GM23338 (cell line): ENCODE measurements at regions not wholly inside any gene's neighbourhood (a gene's known extent, or its start where the extent isn't known, plus 50 kb on each side); places are given as distances from the start of the nearest gene placed in this dataset.

Experiments
- ATAC-seq: fragments of 200-7000 bp; cut with Tn5 transposase; 3 replicates; pipeline ENCODE4 v1.9.1; 2020
- DNase-seq: peaks from one replicate; pipeline ENCODE4 v3.0.0-alpha.2; 2015; ENCODE audit warnings: low spot score
- H2AFZ ChIP-seq: fragments of 200-600 bp; sonication (generic); 2 replicates; pipeline ENCODE4 v1.8.0; 2016; ENCODE audit warnings: antibody characterized with exemption, mild to moderate bottlenecking, moderate library complexity
- H3F3A ChIP-seq: fragments of 200-600 bp; sonication (generic); replicated peaks from 2 replicates; pipeline ENCODE4 v1.8.0; 2017; ENCODE audit warnings: antibody characterized with exemption, mixed run types, low read depth
- H3K27ac ChIP-seq: fragments of 200-600 bp; sonication (generic); 2 replicates; pipeline ENCODE4 v1.6.1; 2016; ENCODE audit warnings: low read depth
- H3K27me3 ChIP-seq: fragments of 200-600 bp; sonication (generic); 2 replicates; pipeline ENCODE4 v1.8.0; 2016; ENCODE audit warnings: mild to moderate bottlenecking, mixed run types, moderate library complexity; ENCODE audit not compliant: insufficient read depth
- H3K36me3 ChIP-seq: fragments of 200-600 bp; sonication (generic); 2 replicates; pipeline ENCODE4 v1.8.0; 2016; ENCODE audit warnings: mild to moderate bottlenecking; ENCODE audit not compliant: insufficient read depth
- H3K4me1 ChIP-seq: fragments of 200-600 bp; sonication (generic); 2 replicates; pipeline ENCODE4 v1.8.0; 2016; ENCODE audit warnings: mild to moderate bottlenecking, moderate library complexity; ENCODE audit not compliant: insufficient read depth
- H3K4me2 ChIP-seq: fragments of 200-600 bp; sonication (generic); 2 replicates; pipeline ENCODE4 v1.7.1; 2017; ENCODE audit warnings: mixed run types
- H3K4me3 ChIP-seq: fragments of 200-600 bp; sonication (generic); 2 replicates; pipeline ENCODE4 v1.6.1; 2016; ENCODE audit warnings: mixed run types
- H3K79me2 ChIP-seq: fragments of 200-600 bp; sonication (generic); replicated peaks from 2 replicates; pipeline ENCODE4 v1.8.0; 2017; ENCODE audit warnings: mild to moderate bottlenecking; ENCODE audit not compliant: insufficient read depth
- H3K9me2 ChIP-seq: fragments of 200-600 bp; sonication (generic); 2 replicates; pipeline ENCODE4 v1.8.0; 2017; ENCODE audit not compliant: insufficient read depth
- H4K20me1 ChIP-seq: fragments of 200-600 bp; sonication (generic); replicated peaks from 2 replicates; pipeline ENCODE4 v1.8.0; 2017; ENCODE audit warnings: mild to moderate bottlenecking; ENCODE audit not compliant: insufficient read depth
- H3K27ac Mint-ChIP-seq: 2 replicates; pipeline ENCODE4 v1.8.0; 2020; ENCODE audit warnings: inconsistent platforms, mild to moderate bottlenecking, moderate library complexity, mixed read lengths
- H3K27me3 Mint-ChIP-seq: 3 replicates; pipeline ENCODE4 v1.8.0; 2022; ENCODE audit warnings: low read depth, mild to moderate bottlenecking, moderate library complexity, mixed read lengths, inconsistent platforms; ENCODE audit not compliant: insufficient read depth, poor library complexity
- H3K36me3 Mint-ChIP-seq: 3 replicates; pipeline ENCODE4 v1.8.0; 2021; ENCODE audit warnings: low read depth, mild to moderate bottlenecking, inconsistent platforms, moderate library complexity, mixed read lengths
- H3K4me1 Mint-ChIP-seq: 3 replicates; pipeline ENCODE4 v1.8.0; 2020; ENCODE audit warnings: mild to moderate bottlenecking, inconsistent platforms, mixed read lengths
- H3K4me3 Mint-ChIP-seq: 3 replicates; pipeline ENCODE4 v1.8.0; 2021; ENCODE audit warnings: moderate library complexity, mild to moderate bottlenecking, inconsistent platforms, mixed read lengths
- H3K9me3 Mint-ChIP-seq: 3 replicates; pipeline ENCODE4 v1.8.0; 2020; ENCODE audit warnings: moderate library complexity, mild to moderate bottlenecking, inconsistent platforms, mixed read lengths
- CTCF ChIP-seq, 2 experiments: fragments of 200-600 bp in 1 of 2; sonication (generic) in 1 of 2; conservative IDR thresholded peaks; 2 replicates each; pipeline versions ENCODE4 v1.5.1 to v1.6.1; 2016 to 2017; ENCODE audit warnings: antibody characterized with exemption in 2 of 2, low read depth in 2 of 2, mild to moderate bottlenecking in 2 of 2, moderate library complexity in 1 of 2
- ETS1 ChIP-seq: IDR thresholded peaks from 2 replicates; pipeline ENCODE4 v1.6.1; 2016; ENCODE audit warnings: antibody characterized with exemption
- EZH2 ChIP-seq: fragments of 200-600 bp; sonication (generic); IDR thresholded peaks from one replicate; pipeline ENCODE4 v1.8.0; 2017; ENCODE audit warnings: antibody characterized with exemption, mild to moderate bottlenecking, low read depth; ENCODE audit not compliant: unreplicated experiment
- REST ChIP-seq: IDR thresholded peaks from one replicate; pipeline ENCODE4 v1.6.1; 2018; ENCODE audit warnings: antibody characterized with exemption; ENCODE audit not compliant: unreplicated experiment
- ZNF114 ChIP-seq: fragments of 250-450 bp; sonication (Bioruptor Pico); IDR thresholded peaks from 2 replicates; pipeline ENCODE4 v1.5.0; 2020; ENCODE audit warnings: mild to moderate bottlenecking, moderate library complexity
- ZNF462 ChIP-seq: fragments of 250-450 bp; sonication (Bioruptor Pico); IDR thresholded peaks from 2 replicates; pipeline ENCODE4 v1.5.0; 2020; ENCODE audit warnings: mild to moderate bottlenecking, moderate library complexity

- no peak for TF ChIP-seq ZNF462 (CRISPR knock-in tag)
- TF ChIP-seq CTCF (conservative IDR thresholded peaks at IDR 0.05; ENCODE audit: low read depth in 2 of 2): no peak
These were observed 476.0 kb downstream of the CSNK1G3 start (continued) for GRCh38 chr5:123987956-123988355.

GRCh38 chr5:123976379-123977033, 464.5 kb downstream of the CSNK1G3 start:
- H3K9me3 Mint-ChIP-seq: peaks cover 20% of the 10 kb centered on the region
- H3K4me1 ChIP-seq: 0 out of 2 replicates have a peak, but pooled peaks cover 4% of the 10 kb centered on the region
- H2AFZ ChIP-seq: peak overlapping the region; percentile 52; the same call in 1 of the 2 replicates
- no peaks in the 10 kb centered on the region for H3K27me3 ChIP-seq
- H3K4me3 ChIP-seq: no peak overlapping the region
- H3K27ac Mint-ChIP-seq: no peak overlapping the region
- H3K9me2 ChIP-seq: peaks cover 37% of the 10 kb centered on the region
- DNase-seq (no peak), ATAC-seq (no peak)
- H3K36me3 Mint-ChIP-seq: peaks cover 21% of the 10 kb centered on the region
- no peaks in the 10 kb centered on the region for H4K20me1 ChIP-seq
- no peak overlapping the region for H3K27ac ChIP-seq
- no peaks in the 10 kb centered on the region for H3F3A ChIP-seq
- no peaks in the 10 kb centered on the region for H3K79me2 ChIP-seq
- H3K36me3 ChIP-seq: no peaks in the 10 kb centered on the region
- no peak overlapping the region for H3K4me2 ChIP-seq
- peaks cover 3% of the 10 kb centered on the region for H3K27me3 Mint-ChIP-seq
- peaks cover 17% of the 10 kb centered on the region for H3K4me1 Mint-ChIP-seq
- H3K4me3 Mint-ChIP-seq: no peak overlapping the region
- no peak for TF ChIP-seq EZH2
- TF ChIP-seq ZNF114: no peak
- no peak for TF ChIP-seq ETS1
- no peak for TF ChIP-seq REST
